Endothelial cell of umbilical vein (primary cell): ENCODE measurements at regions not wholly inside any gene's neighbourhood (a gene's known extent, or its start where the extent isn't known, plus 50 kb on each side); places are given as distances from the start of the nearest gene placed in this dataset.
A peak's percentile ranks its signal among the peaks of the same experiment; 100 is the strongest.
"Not testable (repeated sequence)": the region's sequence is repeated elsewhere in the genome, so short reads cannot be mapped to it uniquely, and the experiment has no call there.

ENCODE experiments used
- BruUV-seq: library from RNA; stranded (reverse); fragments of 400-500 nt; replicated peaks from 2 replicates; lab custom pipeline; 2021; lab: Mats Ljungman, UMichigan
- CTCF ChIA-PET: fragments of 300-600, 350-600 bp; sonication (Branson Sonifier 250); formaldehyde crosslinking; loops from one replicate; lab custom pipeline; 2021; ENCODE audit warnings: antibody characterized with exemption, inconsistent platforms; lab: Charles Lee
- POLR2A ChIA-PET: fragments of 300-600, 350-600 bp; sonication (Branson Sonifier 250); formaldehyde crosslinking; loops from one replicate; lab custom pipeline; 2021; ENCODE audit warnings: antibody characterized with exemption, inconsistent platforms; lab: Charles Lee
- DNase-seq: peaks from one replicate; pipeline ENCODE4 v3.0.0-alpha.2; 2011; ENCODE audit warnings: low read depth, low spot score
- FAIRE-seq: peaks from 2 replicates; lab custom pipeline; 2011; peaks lifted over from hg19 to GRCh38; lab: Jason Lieb, UNC
- H2AFZ ChIP-seq: 2 replicates; pipeline ENCODE4 v1.6.0; 2012; ENCODE audit warnings: low read depth, low read length, control low read depth, inconsistent platforms
- H3K27ac ChIP-seq: 2 replicates; pipeline ENCODE4 v1.5.1; 2011; ENCODE audit warnings: low read depth, mild to moderate bottlenecking, control low read depth, low read length, moderate library complexity; ENCODE audit not compliant: insufficient read depth
- H3K27me3 ChIP-seq, 2 experiments: 2 replicates each; pipeline versions ENCODE4 v1.6.0 to v1.6.1; 2011; ENCODE audit warnings: low read length in 2 of 2, mixed read lengths in 1 of 2; ENCODE audit not compliant: control insufficient read depth in 2 of 2, insufficient read depth in 2 of 2
- H3K36me3 ChIP-seq, 2 experiments: 2 replicates in 1 of 2; 3 replicates in 1 of 2; pipeline ENCODE4 v1.5.1; 2011; ENCODE audit warnings: low read length in 2 of 2, mild to moderate bottlenecking in 1 of 2, moderate library complexity in 1 of 2; ENCODE audit not compliant: control insufficient read depth in 2 of 2, insufficient read depth in 2 of 2; ENCODE audit errors: extremely low read depth in 1 of 2
- H3K4me1 ChIP-seq: 3 replicates; pipeline ENCODE4 v1.5.1; 2011; ENCODE audit warnings: mild to moderate bottlenecking, low read length; ENCODE audit not compliant: control insufficient read depth, insufficient read depth; ENCODE audit errors: extremely low read depth
- H3K4me2 ChIP-seq: 2 replicates; pipeline ENCODE4 v1.6.1; 2011; ENCODE audit warnings: low read length, control low read depth, mixed read lengths; ENCODE audit not compliant: insufficient read depth
- H3K4me3 ChIP-seq, 3 experiments: fragments of 200-600 bp in 1 of 3; sonication (generic), shearing (Covaris generic) in 1 of 3; replicated peaks in 1 of 3; 2 replicates each; pipeline ENCODE4 v1.5.1; 2011 to 2016; ENCODE audit warnings: control low read depth in 3 of 3, low read length in 3 of 3, mild to moderate bottlenecking in 2 of 3, inconsistent platforms in 1 of 3, low read depth in 1 of 3, moderate library complexity in 1 of 3; ENCODE audit not compliant: insufficient read depth in 1 of 3
- H3K79me2 ChIP-seq: 2 replicates; pipeline ENCODE4 v1.6.0; 2012; ENCODE audit warnings: low read length, inconsistent platforms; ENCODE audit not compliant: control insufficient read depth, insufficient read depth
- H3K9ac ChIP-seq: replicated peaks from 2 replicates; pipeline ENCODE3; 2011; ENCODE audit warnings: low read length, control low read depth; ENCODE audit not compliant: insufficient read depth; ENCODE audit errors: extremely low read depth
- H3K9me1 ChIP-seq: replicated peaks from 3 replicates; pipeline ENCODE4 v1.6.0; 2011; ENCODE audit warnings: mild to moderate bottlenecking, low read length; ENCODE audit not compliant: control insufficient read depth, insufficient read depth; ENCODE audit errors: extremely low read depth
- H3K9me3 ChIP-seq: replicated peaks from 2 replicates; pipeline ENCODE4 v1.5.1; 2012; ENCODE audit warnings: low read length, inconsistent platforms; ENCODE audit not compliant: control insufficient read depth, insufficient read depth
- H4K20me1 ChIP-seq: replicated peaks from 2 replicates; pipeline ENCODE3; 2011; ENCODE audit warnings: mild to moderate bottlenecking, low read length; ENCODE audit not compliant: control insufficient read depth, insufficient read depth; ENCODE audit errors: extremely low read depth
- EZH2 ChIP-seq: IDR thresholded peaks from 2 replicates; pipeline ENCODE4 v1.6.1; 2012; ENCODE audit warnings: borderline replicate concordance, low read depth, mild to moderate bottlenecking, moderate library complexity, low read length, inconsistent platforms; ENCODE audit not compliant: severe bottlenecking
- FOS ChIP-seq: IDR thresholded peaks from 2 replicates; pipeline ENCODE4 v1.6.1; 2011; ENCODE audit warnings: mild to moderate bottlenecking, low read length, moderate library complexity, borderline replicate concordance; ENCODE audit not compliant: insufficient read depth
- GATA2 ChIP-seq: IDR thresholded peaks from 2 replicates; pipeline ENCODE4 v1.7.0; 2011; ENCODE audit warnings: low read depth, mild to moderate bottlenecking, moderate library complexity, mixed read lengths, low read length; ENCODE audit not compliant: insufficient read length, insufficient read depth
- JUN ChIP-seq: IDR thresholded peaks from 2 replicates; pipeline ENCODE4 v1.6.1; 2011; ENCODE audit warnings: borderline replicate concordance, low read depth; ENCODE audit not compliant: insufficient read length, insufficient read depth
- MAX ChIP-seq: IDR thresholded peaks from 2 replicates; pipeline ENCODE4 v1.6.1; 2011; ENCODE audit not compliant: insufficient read depth, insufficient read length
- POLR2A ChIP-seq: IDR thresholded peaks from 2 replicates; pipeline ENCODE4 v1.6.1; 2012; ENCODE audit warnings: low read depth, mild to moderate bottlenecking, control low read depth, low read length
- POLR2AphosphoS5 ChIP-seq: IDR thresholded peaks from 2 replicates; pipeline ENCODE4 v1.6.1; 2012; ENCODE audit warnings: low read depth, mild to moderate bottlenecking, control low read depth, low read length, moderate library complexity; ENCODE audit not compliant: insufficient read depth
- dilution Hi-C: fragments of 300-500 bp; cut with MboI; formaldehyde crosslinking; loops from one replicate; pipeline ENCODE4 v1.15.0; 2019; ENCODE audit warnings: low sequenced_read_pairs; ENCODE audit not compliant: extremely low pct_ligation_motif_present
- intact Hi-C: fragments of 100-400 bp; cut with micrococcal nuclease; formaldehyde crosslinking; loops from one replicate; pipeline ENCODE4 v1.10.0; 2022
- TF ChIP-seq, protein P1 (sequence below), 2 donors: IDR thresholded peaks; 1 replicate in 1 of 2; 2 replicates in 1 of 2; pipeline ENCODE4 v1.5.1; 2011; ENCODE audit warnings: low read length in 2 of 2, mild to moderate bottlenecking in 2 of 2, moderate library complexity in 2 of 2, control low read depth in 1 of 2, inconsistent platforms in 1 of 2, low read depth in 1 of 2; ENCODE audit not compliant: insufficient read depth in 1 of 2; ENCODE audit errors: extremely low read depth in 1 of 2

DNA sequence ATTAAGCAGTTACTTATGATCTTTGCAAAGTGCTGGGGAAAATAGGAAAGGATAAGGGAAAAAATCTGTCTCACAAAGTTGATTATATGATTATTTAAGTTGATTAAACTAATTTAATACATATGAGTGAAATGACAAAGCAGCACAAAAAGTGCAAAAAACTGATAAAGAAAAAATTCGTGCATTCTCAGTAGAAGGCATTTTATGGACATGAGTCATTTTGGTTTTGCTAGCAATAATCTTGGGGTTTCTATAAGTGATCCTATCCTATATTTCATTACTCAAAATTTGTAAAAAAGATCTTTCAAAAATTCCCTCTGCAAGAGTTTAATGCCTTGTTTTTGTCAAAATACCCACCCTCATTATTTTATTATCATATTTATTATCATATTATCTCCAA, 224.2 kb upstream of the ANXA10 start:
- ChIA-PET CTCF (no interaction called here), POLR2A (no interaction called here)
- Histone ChIP-seq H4K20me1 (no peaks in the 10 kb centered on the region), H3K4me2 (no peak overlapping the region), H3K9me3 (no peaks in the 10 kb centered on the region), H3K4me3 (no peak overlapping the region), H3K36me3 (no peaks in the 10 kb centered on the region), H3K9ac (no peak overlapping the region), H3K9me1 (no peaks in the 10 kb centered on the region), H3K4me1 (no peaks in the 10 kb centered on the region), H2AFZ (no peak overlapping the region), H3K27me3 (no peaks in the 10 kb centered on the region), H3K79me2 (no peaks in the 10 kb centered on the region), H3K27ac (no peak overlapping the region)
- no TSS peak for BruUV-seq
- peak; percentile 53 for TF ChIP-seq FOS
- no peak for TF ChIP-seq EZH2
- FAIRE-seq (no peak), DNase-seq (peak; percentile 9)
- intact Hi-C loops (no loop called here), dilution Hi-C loops (no loop called here)

DNA sequence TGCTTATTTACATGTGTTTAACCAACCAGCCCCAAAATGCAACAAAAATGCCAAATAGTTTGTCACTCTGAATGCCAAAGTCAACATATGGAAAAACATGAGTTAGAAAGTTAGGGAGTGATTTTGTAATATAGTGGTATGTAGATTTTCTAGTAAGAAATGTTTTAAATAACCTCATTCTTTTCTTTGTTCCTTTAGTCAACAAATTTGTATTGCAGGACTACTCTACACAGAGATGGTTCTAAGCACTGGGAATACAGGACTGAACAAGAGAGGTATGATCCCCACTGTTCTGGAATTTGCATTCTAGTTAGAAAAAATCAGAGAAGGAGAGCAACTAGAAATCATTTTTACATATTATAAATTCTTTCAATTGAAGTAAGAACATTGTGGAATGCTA, 218.8 kb upstream of the ANXA10 start:
- Histone ChIP-seq H4K20me1 (no peaks in the 10 kb centered on the region), H3K4me2 (no peak overlapping the region), H3K9me3 (no peaks in the 10 kb centered on the region), H3K79me2 (no peaks in the 10 kb centered on the region), H3K27ac (no peak overlapping the region), H2AFZ (no peak overlapping the region), H3K27me3 (no peaks in the 10 kb centered on the region), H3K4me3 (no peak overlapping the region), H3K4me1 (no peaks in the 10 kb centered on the region), H3K36me3 (no peaks in the 10 kb centered on the region), H3K9me1 (no peaks in the 10 kb centered on the region), H3K9ac (no peak overlapping the region)
- no peak for TF ChIP-seq POLR2A
- no peak for TF ChIP-seq MAX
- no peak for TF ChIP-seq GATA2
- no peak for TF ChIP-seq JUN
- no peak for TF ChIP-seq FOS
- TF ChIP-seq, protein P1, sequence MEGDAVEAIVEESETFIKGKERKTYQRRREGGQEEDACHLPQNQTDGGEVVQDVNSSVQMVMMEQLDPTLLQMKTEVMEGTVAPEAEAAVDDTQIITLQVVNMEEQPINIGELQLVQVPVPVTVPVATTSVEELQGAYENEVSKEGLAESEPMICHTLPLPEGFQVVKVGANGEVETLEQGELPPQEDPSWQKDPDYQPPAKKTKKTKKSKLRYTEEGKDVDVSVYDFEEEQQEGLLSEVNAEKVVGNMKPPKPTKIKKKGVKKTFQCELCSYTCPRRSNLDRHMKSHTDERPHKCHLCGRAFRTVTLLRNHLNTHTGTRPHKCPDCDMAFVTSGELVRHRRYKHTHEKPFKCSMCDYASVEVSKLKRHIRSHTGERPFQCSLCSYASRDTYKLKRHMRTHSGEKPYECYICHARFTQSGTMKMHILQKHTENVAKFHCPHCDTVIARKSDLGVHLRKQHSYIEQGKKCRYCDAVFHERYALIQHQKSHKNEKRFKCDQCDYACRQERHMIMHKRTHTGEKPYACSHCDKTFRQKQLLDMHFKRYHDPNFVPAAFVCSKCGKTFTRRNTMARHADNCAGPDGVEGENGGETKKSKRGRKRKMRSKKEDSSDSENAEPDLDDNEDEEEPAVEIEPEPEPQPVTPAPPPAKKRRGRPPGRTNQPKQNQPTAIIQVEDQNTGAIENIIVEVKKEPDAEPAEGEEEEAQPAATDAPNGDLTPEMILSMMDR (IDR thresholded peaks at IDR 0.05; ENCODE audit: extremely low read depth in 1 of 2, insufficient read depth in 1 of 2, low read depth in 1 of 2, low read length in 2 of 2) = no peak
- no peak for TF ChIP-seq POLR2AphosphoS5
- TF ChIP-seq EZH2 = no peak
- no TSS peak for BruUV-seq
- dilution Hi-C loops = no loop called here
- no peak for FAIRE-seq
- ChIA-PET CTCF (no interaction called here), POLR2A (no interaction called here)
- no peak for DNase-seq
- intact Hi-C loops = no loop called here

DNA sequence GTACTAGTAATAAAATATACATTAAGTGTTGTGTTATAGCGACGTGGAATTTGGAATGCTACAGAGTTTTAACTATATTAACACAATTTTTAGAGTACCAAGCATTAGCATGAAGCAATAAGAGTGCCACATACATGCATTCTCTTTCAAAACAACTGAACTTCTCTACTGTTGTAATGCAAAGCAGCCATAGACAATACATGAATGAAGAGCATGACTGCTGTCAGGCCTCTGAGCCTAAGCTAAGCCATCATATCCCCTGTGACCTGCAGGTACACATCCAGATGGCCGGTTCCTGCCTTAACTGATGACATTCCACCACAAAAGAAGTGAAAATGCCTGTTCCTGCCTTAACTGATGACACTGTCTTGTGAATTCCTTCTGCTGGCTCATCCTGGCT, 216.2 kb upstream of the ANXA10 start:
- CTCF ChIA-PET, H2AFZ ChIP-seq, FAIRE-seq, H3K27ac ChIP-seq, H3K27me3 ChIP-seq, H3K79me2 ChIP-seq, DNase-seq, H3K4me2 ChIP-seq, H3K4me1 ChIP-seq, H3K9me1 ChIP-seq, POLR2A ChIA-PET, H3K9me3 ChIP-seq, H3K4me3 ChIP-seq, H4K20me1 ChIP-seq, intact Hi-C loops, H3K9ac ChIP-seq, H3K36me3 ChIP-seq, dilution Hi-C loops, BruUV-seq: not testable (repeated sequence)
